ENCODE measurements at regions not wholly inside any gene's neighbourhood (a gene's known extent, or its start where the extent isn't known, plus 50 kb on each side); places are given as distances from the start of the nearest gene placed in this dataset.

DNA sequence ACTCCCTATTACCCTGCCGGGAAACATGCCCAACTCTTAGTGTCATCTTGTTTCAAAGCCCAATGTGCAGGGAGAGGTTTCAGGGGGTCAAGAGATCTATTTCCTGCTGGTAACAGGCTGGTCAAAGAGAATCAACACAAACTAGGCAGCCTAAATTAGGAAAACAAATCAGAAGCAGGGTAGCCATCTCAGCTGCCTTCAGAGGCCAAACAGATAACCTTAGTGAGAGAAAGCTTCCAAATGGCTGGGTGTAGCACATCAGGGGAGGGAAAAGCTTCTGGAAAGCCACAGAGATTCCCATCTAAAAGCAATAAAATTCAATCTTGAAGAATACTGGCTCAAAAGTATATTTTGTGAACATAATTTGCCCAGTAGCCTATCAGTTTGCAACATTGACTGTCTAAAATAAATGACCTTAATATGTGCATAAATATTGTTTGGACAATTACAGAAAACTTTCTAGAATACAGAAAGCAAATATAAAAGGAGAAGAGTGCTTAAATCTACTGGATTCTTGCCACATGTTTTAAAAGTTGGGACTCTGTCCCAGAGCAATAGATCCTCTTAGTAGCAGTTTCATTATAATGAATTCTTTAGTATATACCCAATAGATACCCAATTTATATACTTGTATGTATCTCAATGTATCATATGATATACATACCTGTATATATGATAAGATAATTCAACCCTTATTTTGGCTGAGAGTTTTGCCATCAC lies 371.9 kb upstream of the RARB start:
- Histone ChIP-seq H3K79me2 (ENCODE audit: control insufficient read depth in 1 of 2, insufficient read depth in 2 of 2, low read length in 2 of 2) (no peaks in the 10 kb centered on the region), H3K27me3 (replicated peaks in 1 of 4; ENCODE audit: control insufficient read depth in 3 of 4, extremely low read depth in 1 of 4, insufficient read depth in 3 of 4, low read length in 3 of 4) (no peaks in the 10 kb centered on the region), H2AK5ac (ENCODE audit: low read depth, low read length) (no peak overlapping the region), H3K4me3 (ENCODE audit: extremely low read depth in 1 of 4, insufficient read depth in 2 of 4, low read depth in 3 of 4, low read length in 4 of 4) (no peak overlapping the region), H3K23ac (ENCODE audit: insufficient read length) (no peak overlapping the region), H2BK120ac (replicated peaks; ENCODE audit: low read depth, low read length) (no peak overlapping the region), H3K4ac (replicated peaks; ENCODE audit: insufficient read length, low read depth, low read length) (no peak overlapping the region), H3K4me1 (replicated peaks in 1 of 4; ENCODE audit: control insufficient read depth in 3 of 4, insufficient read depth in 4 of 4, low read length in 3 of 4) (peaks cover 0 to 3% (median 2%) of the 10 kb centered on the region in 4 experiments; a peak in 2 of 7 replicates), H3K14ac (ENCODE audit: insufficient read length) (no peak overlapping the region), H2BK12ac (ENCODE audit: low read depth, low read length) (no peak overlapping the region), H3K4me2 (ENCODE audit: insufficient read depth in 1 of 2, low read depth in 2 of 2, low read length in 2 of 2) (no peak overlapping the region), H3K23me2 (ENCODE audit: low read depth, low read length) (no peaks in the 10 kb centered on the region), H3K18ac (ENCODE audit: extremely low read depth, low read length) (no peak overlapping the region), H3K56ac (replicated peaks; ENCODE audit: insufficient read length, low read depth, low read length) (no peak overlapping the region), H2BK5ac (ENCODE audit: low read depth, low read length) (no peak overlapping the region), H2AFZ (ENCODE audit: low read length) (no peak overlapping the region; the same call in 1 of the 2 replicates), H2BK20ac (ENCODE audit: low read length) (no peak overlapping the region), H3K79me1 (ENCODE audit: low read depth, low read length) (no peaks in the 10 kb centered on the region), H4K91ac (replicated peaks; ENCODE audit: insufficient read length, low read length) (no peak overlapping the region), H3K9ac (replicated peaks in 1 of 4; ENCODE audit: extremely low read depth in 1 of 4, low read depth in 3 of 4, low read length in 3 of 4) (no peak overlapping the region), H4K20me1 (replicated peaks in 1 of 2; ENCODE audit: control insufficient read depth in 1 of 2, insufficient read depth in 2 of 2, low read length in 2 of 2) (no peaks in the 10 kb centered on the region), H2BK15ac (ENCODE audit: low read length) (no peak overlapping the region), H3K9me3 (ENCODE audit: insufficient read depth in 2 of 2, low read depth in 1 of 2, low read length in 1 of 2) (no peaks in the 10 kb centered on the region), H3K27ac (ENCODE audit: low read depth, low read length) (no peak overlapping the region), H3K36me3 (ENCODE audit: control insufficient read depth in 2 of 4, insufficient read depth in 4 of 4, low read length in 3 of 4) (no peaks in the 10 kb centered on the region), H4K8ac (ENCODE audit: extremely low read depth, insufficient read depth, low read length) (no peak overlapping the region), H4K5ac (ENCODE audit: insufficient read length, low read depth, low read length) (no peak overlapping the region)
- no peak for DNase-seq (ENCODE audit: low read depth in 1 of 2, low spot score in 2 of 2)
- TF ChIP-seq FOSL1 (IDR thresholded peaks at IDR 0.05; ENCODE audit: insufficient read depth, low read depth, low read length) (no peak), TAF7 (optimal IDR thresholded peaks at IDR 0.05; ENCODE audit: borderline replicate concordance, low read depth, low read length) (no peak), SAP30 (IDR thresholded peaks at IDR 0.05; ENCODE audit: insufficient read depth, insufficient replicate concordance, low read length) (no peak), GTF2F1 (IDR thresholded peaks at IDR 0.05; ENCODE audit: borderline replicate concordance, low read depth, low read length) (no peak), GABPA (IDR thresholded peaks at IDR 0.05; ENCODE audit: borderline replicate concordance, insufficient read depth, low read length) (no peak), SUZ12 (IDR thresholded peaks at IDR 0.05; ENCODE audit: low read length) (no peak)
- POLR2A ChIA-PET (ENCODE audit: partially characterized antibody), result no interaction called here
- WGBS, 2 experiments (ENCODE audit: extremely low coverage in 1 of 2, insufficient coverage in 1 of 2, insufficient read length in 1 of 2, insufficient replicate concordance in 2 of 2, low coverage in 1 of 2, low lambda C conversion rate in 2 of 2, missing lambda C conversion rate in 1 of 2), result 100% methylated on average over 1 of the region's 1 CpG; no CpG with 5 or more reads in 1 of the 2 experiments
- FAIRE-seq, result no peak
- CTCF ChIA-PET (ENCODE audit: partially characterized antibody), result interaction anchor here (2.2 kb wide), 1 partner anchor 22 kb away, joined by 8 read pairs; no protein-coding TSS in a partner anchor

Data from H1 (cell line).